Mesenchymal stem cell (in vitro differentiated cells and primary cell): ENCODE measurements at regions not wholly inside any gene's neighbourhood (a gene's known extent, or its start where the extent isn't known, plus 50 kb on each side); places are given as distances from the start of the nearest gene placed in this dataset.
"Not testable (repeated sequence)": the region's sequence is repeated elsewhere in the genome, so short reads cannot be mapped to it uniquely, and the experiment has no call there.

Source experiments
- DNase-seq: peaks from one replicate; pipeline ENCODE4 v3.0.0-alpha.2; 2013
- H2AFZ ChIP-seq: one replicate; pipeline ENCODE4 v1.6.1; 2013; ENCODE audit warnings: low read depth, mild to moderate bottlenecking, control low read depth, inconsistent platforms, low read length, moderate library complexity
- H2AK5ac ChIP-seq: 2 replicates; pipeline ENCODE4 v1.6.1; 2013; ENCODE audit warnings: low read length, moderate library complexity, mild to moderate bottlenecking, inconsistent platforms; ENCODE audit not compliant: severe bottlenecking
- H2BK120ac ChIP-seq: one replicate; pipeline ENCODE4 v1.6.1; 2013; ENCODE audit warnings: low read depth, mild to moderate bottlenecking, inconsistent platforms, low read length, moderate library complexity
- H2BK12ac ChIP-seq, 2 experiments: one replicate each; pipeline ENCODE4 v1.6.1; 2013; ENCODE audit warnings: inconsistent platforms in 2 of 2, low read length in 2 of 2, mild to moderate bottlenecking in 2 of 2, moderate library complexity in 2 of 2, control low read depth in 1 of 2
- H2BK15ac ChIP-seq: one replicate; pipeline ENCODE4 v1.6.1; 2013; ENCODE audit warnings: mild to moderate bottlenecking, low read depth, inconsistent platforms; ENCODE audit not compliant: poor library complexity, severe bottlenecking
- H2BK5ac ChIP-seq: 2 replicates; pipeline ENCODE4 v1.6.1; 2013; ENCODE audit warnings: low read depth, mild to moderate bottlenecking, low read length, control low read depth, inconsistent platforms; ENCODE audit not compliant: poor library complexity, severe bottlenecking
- H3K14ac ChIP-seq, 2 experiments: one replicate each; pipeline ENCODE4 v1.6.1; 2013; ENCODE audit warnings: inconsistent platforms in 2 of 2, low read length in 2 of 2, control low read depth in 1 of 2, mild to moderate bottlenecking in 1 of 2, moderate library complexity in 1 of 2
- H3K18ac ChIP-seq, 2 experiments: one replicate each; pipeline ENCODE4 v1.6.1; 2013; ENCODE audit warnings: inconsistent platforms in 2 of 2, low read length in 2 of 2, control low read depth in 1 of 2, low read depth in 1 of 2, mild to moderate bottlenecking in 1 of 2
- H3K23ac ChIP-seq, 2 experiments: one replicate each; pipeline ENCODE4 v1.6.1; 2013; ENCODE audit warnings: inconsistent platforms in 2 of 2, low read length in 2 of 2, mild to moderate bottlenecking in 2 of 2, moderate library complexity in 2 of 2, control low read depth in 1 of 2
- H3K27ac ChIP-seq: 2 replicates; pipeline ENCODE4 v1.5.1; 2013; ENCODE audit warnings: mild to moderate bottlenecking, moderate library complexity, low read length, control low read depth, inconsistent platforms; ENCODE audit not compliant: poor library complexity, severe bottlenecking
- H3K27me3 ChIP-seq, 2 experiments: 2 replicates each; pipeline versions ENCODE4 v1.6.1 to v1.7.0; 2013; ENCODE audit warnings: low read length in 2 of 2, mild to moderate bottlenecking in 2 of 2, moderate library complexity in 2 of 2, control low read depth in 1 of 2, inconsistent platforms in 1 of 2; ENCODE audit not compliant: control insufficient read depth in 1 of 2, insufficient read depth in 1 of 2
- H3K36me3 ChIP-seq, 2 experiments: 2 replicates each; pipeline versions ENCODE4 v1.6.1 to v1.7.0; 2013; ENCODE audit warnings: low read length in 2 of 2, control low read depth in 1 of 2, inconsistent platforms in 1 of 2, low read depth in 1 of 2, mild to moderate bottlenecking in 1 of 2; ENCODE audit not compliant: insufficient read depth in 2 of 2, control insufficient read depth in 1 of 2
- H3K4ac ChIP-seq, 2 experiments: one replicate each; pipeline ENCODE4 v1.6.1; 2013; ENCODE audit warnings: inconsistent platforms in 2 of 2, low read length in 2 of 2, mild to moderate bottlenecking in 2 of 2, moderate library complexity in 2 of 2, control low read depth in 1 of 2, low read depth in 1 of 2
- H3K4me1 ChIP-seq: 2 replicates; pipeline ENCODE4 v1.6.1; 2013; ENCODE audit warnings: low read depth, low read length, control low read depth; ENCODE audit not compliant: control insufficient read depth, insufficient read depth
- H3K4me2 ChIP-seq: 2 replicates; pipeline ENCODE4 v1.6.1; 2013; ENCODE audit warnings: low read length, mild to moderate bottlenecking, inconsistent platforms; ENCODE audit not compliant: poor library complexity, severe bottlenecking
- H3K4me3 ChIP-seq, 2 experiments: 2 replicates each; pipeline versions ENCODE4 v1.5.1 to v1.7.0; 2013; ENCODE audit warnings: low read length in 2 of 2, mild to moderate bottlenecking in 2 of 2, control low read depth in 1 of 2, low read depth in 1 of 2; ENCODE audit not compliant: insufficient read depth in 1 of 2
- H3K79me1 ChIP-seq: replicated peaks from 2 replicates; pipeline ENCODE4 v1.6.1; 2013; ENCODE audit warnings: mild to moderate bottlenecking, control low read depth, low read length, inconsistent platforms; ENCODE audit not compliant: poor library complexity, severe bottlenecking
- H3K9ac ChIP-seq: 2 replicates; pipeline ENCODE4 v1.7.0; 2013; ENCODE audit warnings: mild to moderate bottlenecking, low read length, moderate library complexity
- H3K9me3 ChIP-seq: 2 replicates; pipeline ENCODE4 v1.7.0; 2013; ENCODE audit warnings: mild to moderate bottlenecking, low read length; ENCODE audit not compliant: control insufficient read depth
- H4K8ac ChIP-seq: one replicate; pipeline ENCODE4 v1.6.1; 2013; ENCODE audit warnings: inconsistent platforms, mild to moderate bottlenecking, low read length, moderate library complexity
- H4K91ac ChIP-seq: one replicate; pipeline ENCODE4 v1.6.1; 2013; ENCODE audit warnings: mild to moderate bottlenecking, low read length, inconsistent platforms
- WGBS: methylation state at CpG from one replicate; pipeline ENCODE4 v1.1.7; 2013; ENCODE audit warnings: mixed read lengths; 5-methylcytosine and 5-hydroxymethylcytosine counted together

- H3K4me1 ChIP-seq = no peaks in the 10 kb centered on the region
- no peak overlapping the region for H3K4me3 ChIP-seq
- no peak overlapping the region for H3K14ac ChIP-seq
- no peak overlapping the region for H3K4me2 ChIP-seq
- H4K91ac ChIP-seq = no peak overlapping the region
- no peak overlapping the region for H3K23ac ChIP-seq
- H2AFZ ChIP-seq = no peak overlapping the region
- peaks cover 12% of the 10 kb centered on the region for H3K9me3 ChIP-seq
- no peaks in the 10 kb centered on the region for H3K27me3 ChIP-seq
- H3K4ac ChIP-seq = no peak overlapping the region
- H2AK5ac ChIP-seq = no peak overlapping the region
- H3K79me1 ChIP-seq = no peaks in the 10 kb centered on the region
- no peak overlapping the region for H3K18ac ChIP-seq
- WGBS = 97% methylated on average over 5 of the region's 5 CpGs
- H4K8ac ChIP-seq = no peak overlapping the region
- H3K27ac ChIP-seq = no peak overlapping the region
- no peaks in the 10 kb centered on the region for H3K36me3 ChIP-seq
- DNase-seq = no peak
- no peak overlapping the region for H2BK15ac ChIP-seq
- H2BK120ac ChIP-seq = no peak overlapping the region
- H2BK12ac ChIP-seq = no peak overlapping the region
- no peak overlapping the region for H2BK5ac ChIP-seq
- H3K9ac ChIP-seq = no peak overlapping the region
Measured at GRCh38 chr5:82971901-82972300, 105.3 kb downstream of the TMEM167A start.

- H3K79me1 ChIP-seq, H3K14ac ChIP-seq, H3K27ac ChIP-seq, H3K23ac ChIP-seq, H3K27me3 ChIP-seq, H2AK5ac ChIP-seq, H4K91ac ChIP-seq, DNase-seq, H2BK15ac ChIP-seq, H3K4me3 ChIP-seq, H3K4me2 ChIP-seq, H3K18ac ChIP-seq, H4K8ac ChIP-seq, H2BK12ac ChIP-seq, H2BK120ac ChIP-seq, H2AFZ ChIP-seq, H3K4ac ChIP-seq, H3K4me1 ChIP-seq, H2BK5ac ChIP-seq, H3K9ac ChIP-seq, H3K36me3 ChIP-seq: not testable (repeated sequence)
- 92% methylated on average over 10 of the region's 10 CpGs for WGBS
- H3K9me3 ChIP-seq = peaks cover 12% of the 10 kb centered on the region
Measured at GRCh38 chr5:82971034-82971806, 106.0 kb downstream of the TMEM167A start.

- H2AK5ac ChIP-seq, H3K23ac ChIP-seq, H4K91ac ChIP-seq, H2AFZ ChIP-seq, H3K14ac ChIP-seq, H3K4me2 ChIP-seq, H3K9ac ChIP-seq, H3K4ac ChIP-seq, H3K79me1 ChIP-seq, H2BK120ac ChIP-seq, H3K4me3 ChIP-seq, H3K27me3 ChIP-seq, H3K4me1 ChIP-seq, H2BK12ac ChIP-seq, H3K9me3 ChIP-seq, H3K36me3 ChIP-seq, H2BK15ac ChIP-seq, H3K27ac ChIP-seq, H3K18ac ChIP-seq, H2BK5ac ChIP-seq, H4K8ac ChIP-seq, DNase-seq: not testable (repeated sequence)
- whole genome bisulfite sequencing = 93% methylated on average over 3 of the region's 6 CpGs
Measured at GRCh38 chr5:82969221-82969976, 107.8 kb downstream of the TMEM167A start.

GRCh38 chr5:82967072-82967471, 110.1 kb downstream of the TMEM167A start:
- H3K27me3 ChIP-seq = no peaks in the 10 kb centered on the region
- no peak overlapping the region for H3K4me2 ChIP-seq
- no peak overlapping the region for H3K18ac ChIP-seq
- no peak overlapping the region for H2BK15ac ChIP-seq
- no peak overlapping the region for H4K91ac ChIP-seq
- H2BK5ac ChIP-seq = no peak overlapping the region
- H3K14ac ChIP-seq = no peak overlapping the region
- H4K8ac ChIP-seq = no peak overlapping the region
- H2AK5ac ChIP-seq = no peak overlapping the region
- H3K36me3 ChIP-seq = no peaks in the 10 kb centered on the region
- DNase-seq = no peak
- no peaks in the 10 kb centered on the region for H3K4me1 ChIP-seq
- no peak overlapping the region for H2AFZ ChIP-seq
- no peaks in the 10 kb centered on the region for H3K79me1 ChIP-seq
- H3K4ac ChIP-seq = no peak overlapping the region
- no peaks in the 10 kb centered on the region for H3K9me3 ChIP-seq
- H3K4me3 ChIP-seq = no peak overlapping the region
- H2BK120ac ChIP-seq = no peak overlapping the region
- no peak overlapping the region for H3K9ac ChIP-seq
- H3K23ac ChIP-seq = no peak overlapping the region
- H2BK12ac ChIP-seq = no peak overlapping the region
- no peak overlapping the region for H3K27ac ChIP-seq
